GM13977 (cell line): ENCODE measurements at regions not wholly inside any gene's neighbourhood (a gene's known extent, or its start where the extent isn't known, plus 50 kb on each side); places are given as distances from the start of the nearest gene placed in this dataset.

Experiments used
- DNase-seq: peaks from one replicate; pipeline ENCODE4 v3.0.0; 2012; ENCODE audit warnings: low spot score
- in situ Hi-C: fragments of 300-500 bp; cut with MboI; formaldehyde crosslinking; loops from one replicate; pipeline ENCODE4 v1.12.0; 2022; ENCODE audit warnings: low sequenced_read_pairs, low pct_unique_long_range_greater_than_20kb, mixed read lengths, inconsistent platforms; ENCODE audit not compliant: unreplicated experiment
- TF ChIP-seq, protein P1 (sequence below): IDR thresholded peaks from 2 replicates; pipeline ENCODE4 v1.5.1; 2012; ENCODE audit warnings: mild to moderate bottlenecking, control low read depth; ENCODE audit not compliant: insufficient read depth; ENCODE audit errors: extremely low read depth, missing control alignments

DNA sequence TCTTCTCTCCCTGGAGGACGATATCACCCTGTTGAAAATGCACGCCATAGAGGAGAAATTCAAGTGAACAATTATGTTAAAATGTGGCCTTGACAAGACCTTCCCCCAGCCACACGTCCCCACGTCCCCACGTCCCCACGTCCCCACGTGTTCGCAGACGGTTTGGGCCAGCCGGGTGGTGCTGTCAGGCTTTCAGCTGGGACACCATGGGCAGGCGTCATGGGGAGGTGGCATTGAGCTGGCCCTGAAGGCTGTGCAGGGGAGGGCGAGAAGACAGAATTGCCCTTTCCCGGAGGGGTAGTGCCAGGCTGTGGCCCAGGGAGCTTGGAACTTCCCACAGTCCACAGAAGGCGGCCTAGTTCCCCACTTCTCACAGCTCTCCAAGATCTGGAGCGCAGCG is 240.7 kb upstream of the RAB6C start:
- DNase-seq = no peak
- TF ChIP-seq, protein P1, sequence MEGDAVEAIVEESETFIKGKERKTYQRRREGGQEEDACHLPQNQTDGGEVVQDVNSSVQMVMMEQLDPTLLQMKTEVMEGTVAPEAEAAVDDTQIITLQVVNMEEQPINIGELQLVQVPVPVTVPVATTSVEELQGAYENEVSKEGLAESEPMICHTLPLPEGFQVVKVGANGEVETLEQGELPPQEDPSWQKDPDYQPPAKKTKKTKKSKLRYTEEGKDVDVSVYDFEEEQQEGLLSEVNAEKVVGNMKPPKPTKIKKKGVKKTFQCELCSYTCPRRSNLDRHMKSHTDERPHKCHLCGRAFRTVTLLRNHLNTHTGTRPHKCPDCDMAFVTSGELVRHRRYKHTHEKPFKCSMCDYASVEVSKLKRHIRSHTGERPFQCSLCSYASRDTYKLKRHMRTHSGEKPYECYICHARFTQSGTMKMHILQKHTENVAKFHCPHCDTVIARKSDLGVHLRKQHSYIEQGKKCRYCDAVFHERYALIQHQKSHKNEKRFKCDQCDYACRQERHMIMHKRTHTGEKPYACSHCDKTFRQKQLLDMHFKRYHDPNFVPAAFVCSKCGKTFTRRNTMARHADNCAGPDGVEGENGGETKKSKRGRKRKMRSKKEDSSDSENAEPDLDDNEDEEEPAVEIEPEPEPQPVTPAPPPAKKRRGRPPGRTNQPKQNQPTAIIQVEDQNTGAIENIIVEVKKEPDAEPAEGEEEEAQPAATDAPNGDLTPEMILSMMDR = no peak
- in situ Hi-C loops = no loop called here

DNA sequence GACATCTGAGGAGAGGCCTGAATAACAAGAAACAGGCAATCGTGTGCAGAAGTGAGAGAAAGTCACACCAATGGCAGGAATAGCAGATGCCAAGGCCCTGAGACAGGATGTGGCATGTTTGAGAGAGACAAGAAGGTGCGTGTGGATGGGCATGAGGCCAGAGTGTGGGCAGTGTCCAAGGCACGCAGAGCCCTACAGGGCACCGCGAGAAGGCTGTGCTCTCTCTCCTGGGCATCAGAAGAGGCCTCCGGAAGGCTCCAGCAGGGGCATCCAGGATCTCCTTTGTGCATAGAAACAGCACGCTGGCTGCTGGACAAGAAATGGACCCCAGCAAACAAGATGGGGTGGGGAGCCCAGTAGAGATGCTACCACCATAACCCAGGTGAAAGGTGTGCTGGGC is 239.0 kb upstream of the RAB6C start:
- TF ChIP-seq, protein P1 = no peak
- in situ Hi-C loops = no loop called here
- DNase-seq = no peak

DNA sequence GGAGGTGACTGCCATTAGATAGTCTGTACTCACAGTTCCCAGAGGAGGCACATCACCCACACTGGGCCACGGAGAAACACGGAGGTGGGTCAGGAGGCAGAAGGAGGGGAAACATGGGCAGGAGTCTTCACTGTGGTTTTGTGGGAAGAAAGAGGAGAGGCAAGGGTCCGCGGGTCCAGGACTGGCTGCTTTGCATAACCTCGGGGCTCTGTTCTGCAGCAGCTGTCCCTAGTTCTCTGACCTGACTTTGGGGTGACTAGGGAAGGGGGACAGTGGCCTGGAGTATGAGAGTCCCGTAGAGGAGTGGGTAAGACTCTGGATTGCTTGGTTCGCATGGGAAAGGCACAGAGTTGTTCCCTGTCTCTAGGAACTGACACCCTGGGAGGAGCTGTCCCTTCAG is 238.3 kb upstream of the RAB6C start:
- in situ Hi-C loops = no loop called here
- DNase-seq = no peak
- TF ChIP-seq, protein P1 = no peak

DNA sequence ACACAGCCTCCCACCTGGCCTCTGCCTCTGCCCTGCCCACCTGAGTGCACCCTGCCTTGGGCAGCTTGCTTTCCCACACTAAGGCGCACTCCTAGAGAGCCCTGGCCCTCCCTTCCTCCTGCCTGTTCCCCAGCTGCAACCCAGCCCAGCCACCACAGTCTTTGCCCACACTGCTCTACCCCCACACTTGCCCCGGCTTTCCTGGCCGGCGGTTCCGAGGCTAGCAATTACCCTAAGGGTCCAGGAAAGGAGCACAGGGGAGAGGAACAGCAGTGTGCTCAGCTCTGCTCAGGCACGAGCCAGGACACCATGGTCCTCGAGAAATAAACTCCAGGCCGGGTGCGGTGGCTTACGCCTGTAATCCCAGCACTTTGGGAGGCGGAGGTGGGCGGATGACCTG is 237.8 kb upstream of the RAB6C start:
- TF ChIP-seq, protein P1 = no peak
- in situ Hi-C loops = no loop called here
- no peak for DNase-seq

DNA sequence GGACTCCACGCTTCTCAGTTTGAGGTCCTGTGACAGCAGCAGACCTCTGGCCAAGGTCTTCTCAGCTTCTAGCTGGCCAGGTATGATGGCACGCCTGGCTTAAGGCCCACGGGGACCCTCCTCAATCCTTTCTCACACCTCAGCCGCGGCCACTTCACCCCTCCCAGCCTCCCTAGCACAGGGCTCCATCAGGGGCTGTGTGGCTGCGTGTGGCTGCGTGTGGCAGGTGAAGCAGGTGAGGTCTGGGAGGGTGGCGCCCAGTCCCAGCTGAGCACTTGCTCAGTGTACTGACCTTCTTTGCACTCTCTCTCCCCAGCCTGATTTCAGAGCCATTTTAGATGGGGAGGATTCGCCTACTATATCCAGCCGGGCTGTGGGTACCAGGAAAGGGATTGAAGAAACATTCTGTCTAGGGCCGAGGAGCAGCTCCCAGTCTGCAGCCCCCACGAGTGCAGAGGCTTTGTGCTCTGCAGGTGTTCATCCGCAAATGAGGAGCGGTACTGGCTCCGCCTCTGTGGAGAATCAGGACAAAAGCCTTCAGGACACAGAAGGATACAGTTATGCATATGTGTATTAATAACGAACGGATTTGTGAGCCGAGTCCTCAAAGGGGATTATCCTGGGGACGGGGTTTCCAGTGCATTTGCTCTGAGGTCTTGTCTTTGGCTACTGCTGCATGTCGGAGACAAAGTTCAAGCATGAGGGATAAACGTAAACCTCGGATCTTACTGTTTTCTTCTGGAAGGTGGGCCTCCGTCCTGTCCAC is 236.9 kb upstream of the RAB6C start:
- DNase-seq = no peak
- TF ChIP-seq, protein P1 = no peak
- in situ Hi-C loops = no loop called here

DNA sequence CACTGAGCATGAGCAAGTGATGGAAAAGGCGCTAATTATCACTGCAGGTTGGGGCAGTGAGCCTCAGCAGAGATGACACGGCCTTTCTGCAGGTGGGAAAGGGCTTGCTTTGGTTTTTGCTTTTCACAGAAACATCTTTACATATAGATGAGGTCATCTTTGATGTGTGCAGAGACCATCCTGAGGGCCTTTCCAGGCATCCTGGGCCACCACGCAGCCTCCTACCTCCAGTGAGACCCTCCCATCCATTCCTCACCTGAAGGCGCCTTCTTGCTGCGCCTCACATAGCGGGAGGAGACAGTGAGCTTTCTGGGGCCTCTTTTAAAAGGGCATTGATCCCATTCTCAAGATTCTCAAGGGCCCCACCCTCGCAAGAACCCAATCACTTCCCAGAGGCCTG is 235.3 kb upstream of the RAB6C start:
- in situ Hi-C loops = no loop called here
- DNase-seq = no peak
- TF ChIP-seq, protein P1 = no peak

DNA sequence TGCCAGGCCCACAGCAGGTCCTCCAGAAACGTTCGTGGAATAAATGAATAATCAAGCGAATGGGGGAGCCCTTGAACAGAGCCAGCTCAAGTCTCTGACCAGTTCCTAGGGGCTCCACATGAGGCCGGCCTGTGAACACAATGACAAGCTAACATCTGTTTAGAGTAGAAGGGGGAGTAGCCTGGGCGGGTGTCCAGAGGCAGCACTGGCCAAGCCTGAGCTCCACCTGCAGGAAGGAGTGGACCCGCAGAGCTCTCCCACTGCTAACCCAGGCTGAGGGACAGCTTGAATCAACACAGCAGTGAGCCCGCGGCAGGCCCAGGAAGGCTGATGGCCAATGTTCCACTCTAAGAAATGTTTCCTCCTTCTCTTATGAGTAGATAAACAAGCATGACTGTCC is 234.8 kb upstream of the RAB6C start:
- in situ Hi-C loops = no loop called here
- TF ChIP-seq, protein P1 = no peak
- no peak for DNase-seq
